GF-D8 (cell line): ENCODE measurements at regions not wholly inside any gene's neighbourhood (a gene's known extent, or its start where the extent isn't known, plus 50 kb on each side); places are given as distances from the start of the nearest gene placed in this dataset.

ENCODE experiments used
- DNase-seq: peaks from one replicate; lab custom pipeline; 2025; lab: John Stamatoyannopoulos, UW

- DNase-seq: no peak
Observed at GRCh38 chr9:1201901-1202300, 151.7 kb downstream of the DMRT2 start.

DNA sequence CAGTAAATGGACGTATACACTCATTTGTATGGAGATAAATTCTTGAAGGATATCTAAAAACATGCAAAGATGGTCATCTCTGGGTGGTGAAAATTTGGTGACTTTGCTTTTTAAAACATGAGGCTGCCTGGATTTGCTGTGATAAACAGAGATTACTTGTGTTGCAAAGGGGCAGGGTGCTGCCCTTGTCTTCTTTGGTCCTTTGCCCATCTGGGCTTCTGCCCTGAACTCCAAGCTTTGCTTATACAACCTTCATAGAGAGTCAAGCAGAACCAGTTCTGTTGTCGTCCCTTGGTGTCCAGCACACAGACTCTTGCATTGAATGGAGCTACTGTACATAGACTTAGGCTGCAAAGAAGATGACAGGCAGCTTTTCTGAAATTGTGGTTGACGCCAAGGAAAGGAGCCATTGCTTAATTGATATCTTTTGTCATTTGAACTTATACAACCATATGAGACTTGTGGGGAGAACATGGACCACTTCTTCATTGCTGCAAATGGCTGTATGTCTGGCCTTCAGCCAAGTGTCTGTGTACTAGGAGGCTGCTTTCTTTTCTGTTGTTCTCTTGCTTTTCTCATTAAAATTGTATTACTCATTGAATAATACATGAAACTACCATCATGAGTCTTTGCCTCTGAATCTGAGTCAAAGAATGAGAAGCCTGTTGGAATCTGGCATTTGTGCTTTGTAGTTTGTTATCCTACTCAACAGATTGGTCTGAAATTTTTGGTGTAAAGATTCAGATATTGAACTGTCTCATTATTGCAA is 152.5 kb downstream of the DMRT2 start:
- no peak for DNase-seq

GRCh38 chr9:1207686-1208085 is 157.5 kb downstream of the DMRT2 start:
- DNase-seq: no peak

DNA sequence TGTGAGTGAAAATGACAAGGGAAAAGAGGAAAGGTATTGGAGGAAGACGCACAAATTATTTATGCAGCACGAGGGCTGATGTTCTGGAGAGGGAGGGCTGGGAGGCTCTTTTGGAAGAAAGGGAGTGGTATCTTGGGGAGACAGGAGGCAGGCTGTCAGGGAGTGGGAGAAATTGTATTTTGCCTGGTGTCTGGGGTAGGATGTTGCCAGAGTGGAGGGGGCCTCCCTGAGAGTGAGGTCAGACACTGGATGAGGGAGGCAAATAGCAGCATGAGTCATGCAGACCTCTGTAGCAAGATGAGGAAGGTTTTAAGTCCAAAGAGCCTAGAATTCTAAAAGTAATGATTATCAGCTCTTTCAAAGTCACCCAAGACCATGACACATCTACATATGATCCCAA is 158.0 kb downstream of the DMRT2 start:
- DNase-seq: no peak

GRCh38 chr9:1210954-1211353 is 160.8 kb downstream of the DMRT2 start:
- no peak for DNase-seq

DNA sequence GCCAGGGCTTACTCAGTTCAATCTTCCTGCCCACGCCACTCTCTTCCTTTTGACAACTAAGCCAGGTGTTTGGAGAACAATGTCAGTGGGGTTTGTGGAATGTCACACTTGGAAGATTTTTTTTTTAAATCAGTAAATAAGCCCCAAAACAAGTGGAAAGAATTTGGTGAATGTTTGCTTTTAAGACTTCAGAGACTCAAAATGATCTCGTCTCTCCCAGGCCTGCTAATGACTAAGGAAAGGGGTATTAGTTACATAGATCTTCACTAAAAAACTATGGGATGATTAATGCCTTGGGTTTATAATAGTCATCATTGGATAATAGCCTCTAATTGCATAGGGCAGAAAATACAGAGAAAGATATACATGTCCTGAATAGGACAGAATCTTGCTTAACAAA is 166.4 kb downstream of the DMRT2 start:
- no peak for DNase-seq

- DNase-seq: no peak
Observed at GRCh38 chr9:1217076-1217475, 166.9 kb downstream of the DMRT2 start.

DNA sequence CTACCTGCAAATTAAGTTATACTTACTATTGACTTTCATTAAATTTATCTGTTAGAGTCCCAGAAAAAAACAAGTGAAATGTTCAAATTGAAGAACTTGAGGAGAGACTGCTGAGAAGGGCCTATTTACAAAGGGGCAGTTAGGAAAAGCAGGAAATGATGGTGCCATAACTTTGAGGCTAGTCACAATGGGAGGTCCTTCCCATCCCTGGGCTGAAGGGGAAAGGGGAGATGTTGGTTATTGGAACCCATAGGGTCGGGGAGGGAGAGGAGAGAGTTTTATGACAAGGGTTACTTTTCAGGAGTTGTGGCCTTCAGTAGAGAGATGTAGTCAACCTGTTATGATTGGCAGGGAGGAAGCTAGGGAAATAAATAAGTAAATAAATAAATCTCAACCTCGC is 169.1 kb downstream of the DMRT2 start:
- no peak for DNase-seq

DNA sequence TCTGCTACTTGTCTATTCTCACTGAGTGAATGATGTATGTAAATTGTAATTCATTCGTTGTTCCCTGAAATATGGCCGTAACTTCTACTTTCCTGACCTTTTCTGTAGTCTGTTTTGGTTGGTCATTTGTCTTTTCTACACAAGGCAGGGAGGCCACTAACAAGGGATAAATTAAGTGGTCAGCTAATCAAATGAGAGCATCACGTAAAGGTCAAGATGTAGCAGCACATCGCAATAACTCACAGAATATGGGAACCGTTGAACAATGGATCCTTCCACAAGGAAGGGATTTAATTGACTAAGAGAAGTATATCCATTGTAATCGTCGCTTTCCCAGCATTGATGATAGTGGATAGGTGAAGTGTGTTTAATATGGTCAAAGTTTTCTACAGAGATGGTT is 171.1 kb downstream of the DMRT2 start:
- no peak for DNase-seq

GRCh38 chr9:1222511-1222910 is 172.4 kb downstream of the DMRT2 start:
- no peak for DNase-seq

GRCh38 chr9:1231998-1232919 is 182.1 kb downstream of the DMRT2 start:
- no peak for DNase-seq

DNA sequence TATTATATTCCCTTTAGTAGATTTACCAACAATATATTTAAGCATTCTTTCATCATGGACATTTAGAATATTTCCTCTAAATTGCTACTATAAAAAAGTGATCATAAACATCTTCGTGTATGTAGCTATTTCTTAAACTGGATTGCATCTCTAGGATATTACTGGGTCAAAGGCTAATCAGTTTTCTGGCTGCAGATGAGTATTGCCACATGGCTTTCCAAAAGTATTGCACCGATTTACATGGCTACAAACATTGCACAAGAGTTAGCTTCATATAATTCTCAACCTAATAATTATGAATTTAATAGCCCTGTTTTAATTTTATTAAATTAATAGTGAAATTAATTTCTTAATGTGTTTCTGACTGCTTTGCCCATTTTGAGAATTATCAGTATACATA is 183.4 kb downstream of the DMRT2 start:
- DNase-seq: no peak

DNA sequence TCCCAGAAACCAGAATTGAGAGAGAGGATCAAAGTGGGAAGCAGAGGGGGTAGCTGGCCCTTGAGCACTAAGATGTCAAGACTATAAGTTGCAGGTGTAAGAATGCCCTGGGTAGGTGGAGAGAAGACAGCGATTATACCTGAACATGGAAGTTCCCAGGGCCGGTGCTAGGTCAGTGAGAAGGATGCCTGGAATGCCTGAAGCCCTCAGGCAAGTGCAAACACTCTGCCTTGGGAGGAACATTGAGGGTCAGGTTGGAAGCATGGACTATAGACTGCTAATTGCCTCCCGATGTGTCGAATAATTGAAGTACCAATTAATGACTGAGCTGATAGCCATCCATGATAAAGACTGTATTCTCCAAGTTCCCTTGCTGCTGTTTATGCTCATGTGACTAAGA is 185.5 kb downstream of the DMRT2 start:
- DNase-seq: no peak

DNA sequence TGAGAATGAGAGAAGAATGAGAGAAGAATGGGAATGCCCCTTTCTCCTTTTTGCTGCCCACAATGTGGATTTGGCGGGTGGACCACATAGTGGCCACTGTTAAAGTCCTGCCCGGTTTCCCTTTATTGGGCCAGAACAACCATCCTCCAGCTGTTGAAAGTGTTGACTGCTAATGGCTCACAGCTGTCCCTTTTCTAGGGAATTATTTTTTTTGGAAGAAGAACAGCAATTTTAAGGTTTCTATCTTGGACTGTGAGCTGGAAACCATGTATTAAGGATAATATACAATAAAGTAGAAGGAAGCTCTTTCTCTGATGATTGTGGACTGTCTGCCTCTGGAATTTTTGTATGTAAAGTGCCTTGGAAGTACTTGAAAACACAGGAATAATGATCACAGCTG is 185.9 kb downstream of the DMRT2 start:
- no peak for DNase-seq

DNA sequence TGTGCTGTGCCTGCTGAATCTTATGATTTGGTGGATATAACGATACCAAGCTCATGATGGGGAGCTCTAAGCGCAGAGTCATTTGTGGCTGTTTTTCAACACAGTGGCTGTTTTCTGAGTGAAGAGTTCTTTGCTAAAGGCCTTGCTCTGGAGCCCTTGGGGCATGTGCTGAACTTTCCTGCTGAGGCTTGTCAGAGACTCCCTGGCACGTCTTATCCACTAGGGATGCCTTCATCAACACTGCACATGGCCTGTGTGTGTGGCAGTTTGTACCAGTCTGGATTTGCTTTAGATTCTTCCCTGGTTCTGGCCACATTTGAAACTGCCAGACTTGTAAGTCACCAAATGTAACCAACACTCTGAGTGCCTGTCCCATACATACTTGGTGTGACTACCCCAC is 188.2 kb downstream of the DMRT2 start:
- DNase-seq: no peak

DNA sequence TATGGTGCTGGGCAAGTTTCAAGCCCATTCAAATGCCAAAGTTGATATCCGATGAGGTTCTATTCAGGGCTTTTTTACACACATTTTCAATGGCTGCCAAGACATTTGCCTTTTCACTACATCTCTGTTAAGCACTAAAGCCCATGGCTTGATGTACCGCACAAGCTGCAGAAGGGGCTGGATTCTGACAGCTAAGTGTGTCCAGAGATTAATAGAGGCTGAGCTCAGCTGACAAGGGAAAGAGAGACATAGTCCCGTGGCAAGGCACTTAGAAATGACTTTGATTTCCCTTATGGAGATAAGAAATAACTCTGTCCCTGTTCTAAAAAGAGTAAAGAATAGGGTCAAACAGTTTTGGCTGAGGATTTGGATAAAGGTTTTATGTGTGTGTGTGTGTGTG is 198.6 kb downstream of the DMRT2 start:
- DNase-seq: no peak

GRCh38 chr9:1253064-1253979 is 203.2 kb downstream of the DMRT2 start:
- no peak for DNase-seq

DNA sequence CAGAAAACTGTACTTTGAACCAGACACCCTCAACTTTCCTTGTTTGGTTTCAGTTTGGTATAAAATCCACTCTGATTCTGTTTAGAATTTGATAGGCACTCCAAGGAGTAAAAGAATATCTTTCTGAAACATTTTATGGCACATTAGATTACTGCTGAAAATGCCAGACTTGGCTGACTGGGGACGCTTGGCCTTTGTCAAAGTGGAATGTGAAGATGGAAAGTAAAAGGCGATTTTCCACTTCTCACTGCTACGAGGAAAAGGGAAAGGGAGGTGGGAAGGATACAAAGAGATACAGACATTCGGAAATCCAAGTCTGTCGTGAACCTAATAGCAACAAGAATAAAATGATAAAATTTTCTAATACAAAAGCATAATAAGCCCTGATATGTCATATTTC is 203.9 kb downstream of the DMRT2 start:
- no peak for DNase-seq

GRCh38 chr9:1256178-1256577 is 206.0 kb downstream of the DMRT2 start:
- DNase-seq: no peak

DNA sequence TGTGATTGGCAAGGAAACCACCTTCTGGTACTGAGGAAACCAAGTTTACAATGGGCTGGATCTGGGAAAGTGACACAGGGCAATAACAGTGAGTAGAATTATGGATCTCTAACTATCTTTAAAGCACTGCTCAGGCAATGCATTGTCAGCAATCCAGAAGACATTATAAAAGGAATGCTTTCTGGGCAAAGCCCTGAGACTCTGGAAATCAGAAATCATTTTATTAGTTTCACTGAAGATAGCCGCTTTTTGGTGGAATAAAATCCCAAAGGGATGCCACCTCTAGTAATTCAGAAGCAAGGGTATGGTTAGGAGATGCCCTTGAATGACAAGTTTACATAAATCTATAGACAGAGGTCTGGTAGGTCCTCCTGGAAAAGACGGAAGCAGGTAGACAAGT is 211.1 kb downstream of the DMRT2 start:
- no peak for DNase-seq

GRCh38 chr9:1261879-1262766 is 212.0 kb downstream of the DMRT2 start:
- DNase-seq: no peak
